Right atrium auricular region (tissue), 2 donors: ENCODE measurements at regions not wholly inside any gene's neighbourhood (a gene's known extent, or its start where the extent isn't known, plus 50 kb on each side); places are given as distances from the start of the nearest gene placed in this dataset.

Source experiments
- DNase-seq: peaks from one replicate; pipeline ENCODE4 v3.0.0-alpha.2; 2019; ENCODE audit warnings: low spot score
- H3K27ac ChIP-seq, 2 donors: fragments of 200-600 bp; sonication (generic); 1 replicate in 1 of 2; 2 replicates in 1 of 2; pipeline ENCODE4 v1.5.1; 2016 to 2019
- H3K27me3 ChIP-seq, 2 donors: fragments of 200-600 bp; sonication (generic); one replicate each; pipeline versions ENCODE4 v1.5.1 to v1.6.0; 2017 to 2019
- H3K36me3 ChIP-seq: fragments of 200-600 bp; sonication (generic); one replicate; pipeline ENCODE4 v1.5.1; 2016
- H3K4me1 ChIP-seq, 2 donors: fragments of 200-600 bp; sonication (generic); one replicate each; pipeline versions ENCODE4 v1.5.1 to v1.6.0; 2017 to 2019
- H3K4me3 ChIP-seq, 2 donors: fragments of 200-600 bp; sonication (generic); 1 replicate in 1 of 2; 2 replicates in 1 of 2; pipeline ENCODE4 v1.5.1; 2017 to 2019; ENCODE audit warnings: mild to moderate bottlenecking in 1 of 2, moderate library complexity in 1 of 2
- H3K9me3 ChIP-seq, 2 donors: fragments of 200-600 bp; sonication (generic); one replicate each; pipeline ENCODE4 v1.5.1; 2019
- CTCF ChIP-seq, 2 donors: fragments of 200-600 bp; sonication (generic); IDR thresholded peaks; one replicate each; pipeline ENCODE4 v1.5.1; 2019; ENCODE audit warnings: antibody characterized with exemption in 2 of 2

GRCh38 chr13:78306519-78307206 is 296.7 kb downstream of the POU4F1 start:
- no peak overlapping the region for H3K4me3 ChIP-seq

GRCh38 chr13:78305171-78305570 is 298.2 kb downstream of the POU4F1 start:
- Histone ChIP-seq H3K36me3 (no peaks in the 10 kb centered on the region), H3K27me3 (no peaks in the 10 kb centered on the region), H3K27ac (no peak overlapping the region), H3K4me3 (no peak overlapping the region), H3K4me1 (no peaks in the 10 kb centered on the region), H3K9me3 (no peaks in the 10 kb centered on the region)
- DNase-seq, result no peak
- no peak for TF ChIP-seq CTCF (IDR thresholded peaks at IDR 0.05)

More at GRCh38 chr13:78306519-78307206, 296.7 kb downstream of the POU4F1 start:
- Histone ChIP-seq H3K27me3 (no peaks in the 10 kb centered on the region), H3K36me3 (no peaks in the 10 kb centered on the region), H3K27ac (no peak overlapping the region), H3K4me1 (no peaks in the 10 kb centered on the region), H3K9me3 (no peaks in the 10 kb centered on the region)
- DNase-seq, result no peak
- TF ChIP-seq CTCF (IDR thresholded peaks at IDR 0.05), result no peak

GRCh38 chr13:78299832-78300623 is 303.3 kb downstream of the POU4F1 start:
- Histone ChIP-seq H3K36me3 (no peaks in the 10 kb centered on the region), H3K9me3 (no peaks in the 10 kb centered on the region), H3K4me3 (no peak overlapping the region), H3K27me3 (no peaks in the 10 kb centered on the region), H3K27ac (no peak overlapping the region), H3K4me1 (no peaks in the 10 kb centered on the region)
- DNase-seq, result no peak
- no peak for TF ChIP-seq CTCF (IDR thresholded peaks at IDR 0.05)

- Histone ChIP-seq H3K36me3 (no peaks in the 10 kb centered on the region), H3K9me3 (no peaks in the 10 kb centered on the region), H3K27ac (no peak overlapping the region), H3K4me3 (no peak overlapping the region), H3K27me3 (no peaks in the 10 kb centered on the region), H3K4me1 (no peaks in the 10 kb centered on the region)
- no peak for DNase-seq
- no peak for TF ChIP-seq CTCF (IDR thresholded peaks at IDR 0.05)
These were observed 304.7 kb downstream of the POU4F1 start for GRCh38 chr13:78298657-78299056.

GRCh38 chr13:78286748-78287147 is 316.6 kb downstream of the POU4F1 start:
- Histone ChIP-seq H3K4me1 (no peaks in the 10 kb centered on the region), H3K36me3 (no peaks in the 10 kb centered on the region), H3K4me3 (no peak overlapping the region), H3K27me3 (no peaks in the 10 kb centered on the region), H3K9me3 (peaks cover 0 to 15% of the 10 kb centered on the region in 2 donors), H3K27ac (no peak overlapping the region)
- TF ChIP-seq CTCF (IDR thresholded peaks at IDR 0.05), result no peak
- no peak for DNase-seq
